H1 (cell line): ENCODE measurements at regions not wholly inside any gene's neighbourhood (a gene's known extent, or its start where the extent isn't known, plus 50 kb on each side); places are given as distances from the start of the nearest gene placed in this dataset.

Experiments
- ATF2 ChIP-seq: IDR thresholded peaks from 2 replicates; pipeline ENCODE4 v1.6.1; 2012; ENCODE audit warnings: low read length, inconsistent platforms
- EZH2 ChIP-seq: fragments of 200-600 bp; sonication (generic); IDR thresholded peaks from 2 replicates; pipeline ENCODE4 v1.7.1; 2012; ENCODE audit warnings: low read depth, mild to moderate bottlenecking, moderate library complexity, low read length, inconsistent platforms; ENCODE audit not compliant: severe bottlenecking
- HDAC2 ChIP-seq, 2 experiments: fragments of 300-600 bp in 1 of 2; sonication (generic) in 1 of 2; IDR thresholded peaks; 2 replicates each; pipeline ENCODE4 v1.6.1; 2011 to 2012; ENCODE audit warnings: low read depth in 2 of 2, low read length in 2 of 2, mild to moderate bottlenecking in 2 of 2, moderate library complexity in 2 of 2, borderline replicate concordance in 1 of 2, inconsistent platforms in 1 of 2
- JUN ChIP-seq: IDR thresholded peaks from 2 replicates; pipeline ENCODE4 v1.6.1; 2011; ENCODE audit warnings: low read depth, mild to moderate bottlenecking, improper control_type of control experiment, low read length
- MAX ChIP-seq: IDR thresholded peaks from 2 replicates; pipeline ENCODE4 v1.6.1; 2012; ENCODE audit warnings: inconsistent platforms
- PHF8 ChIP-seq: fragments of 200-600 bp; sonication (generic); conservative IDR thresholded peaks from 2 replicates; pipeline ENCODE4 v1.7.1; 2012; ENCODE audit warnings: low read depth, mild to moderate bottlenecking, inconsistent platforms, low read length, moderate library complexity
- RAD21 ChIP-seq, 2 experiments: IDR thresholded peaks in 1 of 2; conservative IDR thresholded peaks in 1 of 2; 2 replicates each; pipeline ENCODE4 v1.6.1; 2011; ENCODE audit warnings: low read depth in 2 of 2, low read length in 2 of 2, improper control_type of control experiment in 1 of 2, inconsistent platforms in 1 of 2, mild to moderate bottlenecking in 1 of 2, moderate library complexity in 1 of 2
- TAF1 ChIP-seq: IDR thresholded peaks from 2 replicates; pipeline ENCODE4 v1.6.1; 2011; ENCODE audit warnings: mild to moderate bottlenecking, low read depth, low read length
- ZNF274 ChIP-seq: IDR thresholded peaks from 2 replicates; pipeline ENCODE4 v1.7.0; 2012; ENCODE audit warnings: low read length, borderline replicate concordance; ENCODE audit errors: extremely low read depth
- TF ChIP-seq, protein P1 (sequence below), 3 experiments: IDR thresholded peaks; 1 replicate in 2 of 3; 2 replicates in 1 of 3; pipeline versions ENCODE4 v1.5.1 to v1.6.1; 2011; ENCODE audit warnings: low read length in 3 of 3, mild to moderate bottlenecking in 3 of 3, inconsistent platforms in 2 of 3, low read depth in 1 of 3, moderate library complexity in 1 of 3; ENCODE audit not compliant: insufficient read depth in 1 of 3; ENCODE audit errors: control extremely low read depth in 1 of 3
- TF ChIP-seq, protein P2 (sequence below): IDR thresholded peaks from 2 replicates; pipeline ENCODE4 v1.6.1; 2011; ENCODE audit warnings: low read length, improper control_type of control experiment

DNA sequence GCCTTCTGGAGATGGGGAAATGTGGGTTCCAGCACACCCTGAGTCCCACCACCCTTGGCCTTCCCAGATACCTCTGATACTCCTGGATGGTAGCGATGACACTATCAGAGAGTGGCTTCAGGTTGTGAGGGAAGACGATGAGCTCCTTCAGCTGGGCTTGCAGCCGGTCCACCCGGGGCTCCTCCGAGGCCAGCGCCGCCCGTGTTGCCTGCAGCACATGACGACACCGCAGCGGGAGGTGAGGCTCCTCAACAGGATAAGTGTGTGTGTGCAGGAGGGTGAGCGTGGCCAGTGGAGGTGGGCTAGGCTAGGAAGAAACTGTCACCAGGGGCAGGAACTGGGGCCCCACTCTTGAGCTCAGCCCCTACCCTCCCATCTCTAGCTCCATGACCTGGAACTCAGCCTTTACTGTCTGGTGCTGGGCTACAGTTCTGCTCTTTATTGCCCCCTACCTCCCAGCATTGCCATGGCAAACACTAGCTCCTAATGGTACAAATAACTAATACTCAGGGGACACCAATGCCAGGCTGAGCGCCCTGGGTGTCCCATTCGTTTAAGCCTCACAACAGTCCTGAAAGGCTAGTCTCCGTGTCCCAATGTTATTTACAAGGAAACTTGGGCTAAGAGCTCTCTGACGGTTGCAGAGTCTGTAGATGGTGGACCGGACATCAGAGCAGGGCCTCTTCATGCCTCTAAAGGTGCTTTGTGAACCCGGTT, 64.1 kb downstream of the SYNE3 start:
- TF ChIP-seq, protein P1, sequence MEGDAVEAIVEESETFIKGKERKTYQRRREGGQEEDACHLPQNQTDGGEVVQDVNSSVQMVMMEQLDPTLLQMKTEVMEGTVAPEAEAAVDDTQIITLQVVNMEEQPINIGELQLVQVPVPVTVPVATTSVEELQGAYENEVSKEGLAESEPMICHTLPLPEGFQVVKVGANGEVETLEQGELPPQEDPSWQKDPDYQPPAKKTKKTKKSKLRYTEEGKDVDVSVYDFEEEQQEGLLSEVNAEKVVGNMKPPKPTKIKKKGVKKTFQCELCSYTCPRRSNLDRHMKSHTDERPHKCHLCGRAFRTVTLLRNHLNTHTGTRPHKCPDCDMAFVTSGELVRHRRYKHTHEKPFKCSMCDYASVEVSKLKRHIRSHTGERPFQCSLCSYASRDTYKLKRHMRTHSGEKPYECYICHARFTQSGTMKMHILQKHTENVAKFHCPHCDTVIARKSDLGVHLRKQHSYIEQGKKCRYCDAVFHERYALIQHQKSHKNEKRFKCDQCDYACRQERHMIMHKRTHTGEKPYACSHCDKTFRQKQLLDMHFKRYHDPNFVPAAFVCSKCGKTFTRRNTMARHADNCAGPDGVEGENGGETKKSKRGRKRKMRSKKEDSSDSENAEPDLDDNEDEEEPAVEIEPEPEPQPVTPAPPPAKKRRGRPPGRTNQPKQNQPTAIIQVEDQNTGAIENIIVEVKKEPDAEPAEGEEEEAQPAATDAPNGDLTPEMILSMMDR (IDR thresholded peaks at IDR 0.05; ENCODE audit: control extremely low read depth in 1 of 3, insufficient read depth in 1 of 3, low read depth in 1 of 3, low read length in 3 of 3): peak; percentile 41 to 77 (median 54)
- TF ChIP-seq MAX (no peak), ZNF274 (no peak), PHF8 (no peak), HDAC2 (IDR thresholded peaks at IDR 0.05; ENCODE audit: borderline replicate concordance in 1 of 2, low read depth in 2 of 2, low read length in 2 of 2) (no peak), ATF2 (no peak), TAF1 (no peak), EZH2 (no peak), RAD21 (IDR thresholded peaks at IDR 0.05 in 1 of 2, conservative IDR thresholded peaks at IDR 0.05 in 1 of 2; ENCODE audit: low read depth in 2 of 2, low read length in 2 of 2) (peak; percentile 29 to 61; a peak in 3 of 4 replicates), JUN (no peak)
- TF ChIP-seq, protein P2, sequence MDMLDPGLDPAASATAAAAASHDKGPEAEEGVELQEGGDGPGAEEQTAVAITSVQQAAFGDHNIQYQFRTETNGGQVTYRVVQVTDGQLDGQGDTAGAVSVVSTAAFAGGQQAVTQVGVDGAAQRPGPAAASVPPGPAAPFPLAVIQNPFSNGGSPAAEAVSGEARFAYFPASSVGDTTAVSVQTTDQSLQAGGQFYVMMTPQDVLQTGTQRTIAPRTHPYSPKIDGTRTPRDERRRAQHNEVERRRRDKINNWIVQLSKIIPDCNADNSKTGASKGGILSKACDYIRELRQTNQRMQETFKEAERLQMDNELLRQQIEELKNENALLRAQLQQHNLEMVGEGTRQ: no peak
